Mesothelial cell of epicardium (in vitro differentiated cells): ENCODE measurements at regions not wholly inside any gene's neighbourhood (a gene's known extent, or its start where the extent isn't known, plus 50 kb on each side); places are given as distances from the start of the nearest gene placed in this dataset.

Source experiments
- DNase-seq, 2 experiments: peaks; one replicate each; pipeline ENCODE4 v3.0.0; 2021; ENCODE audit warnings: low spot score in 2 of 2; ENCODE audit not compliant: unreplicated experiment in 2 of 2
- H3K27ac Mint-ChIP-seq: 2 replicates; pipeline ENCODE4 v1.8.0; 2021; ENCODE audit warnings: mixed read lengths
- H3K27me3 Mint-ChIP-seq: 2 replicates; pipeline ENCODE4 v1.8.0; 2021; ENCODE audit warnings: low read depth, mixed read lengths
- H3K36me3 Mint-ChIP-seq: 2 replicates; pipeline ENCODE4 v1.8.0; 2021; ENCODE audit warnings: mixed read lengths
- H3K4me1 Mint-ChIP-seq: 2 replicates; pipeline ENCODE4 v1.8.0; 2021; ENCODE audit warnings: mixed read lengths
- H3K4me3 Mint-ChIP-seq: 2 replicates; pipeline ENCODE4 v1.8.0; 2021; ENCODE audit warnings: mild to moderate bottlenecking, moderate library complexity, mixed read lengths
- H3K9me3 Mint-ChIP-seq: 2 replicates; pipeline ENCODE4 v1.8.0; 2021; ENCODE audit warnings: mixed read lengths
- TF ChIP-seq, protein P1 (sequence below): fragments of 200-600 bp; sonication (generic); IDR thresholded peaks from one replicate; pipeline ENCODE4 v1.5.0; 2021; ENCODE audit warnings: antibody characterized with exemption; ENCODE audit not compliant: unreplicated experiment

DNA sequence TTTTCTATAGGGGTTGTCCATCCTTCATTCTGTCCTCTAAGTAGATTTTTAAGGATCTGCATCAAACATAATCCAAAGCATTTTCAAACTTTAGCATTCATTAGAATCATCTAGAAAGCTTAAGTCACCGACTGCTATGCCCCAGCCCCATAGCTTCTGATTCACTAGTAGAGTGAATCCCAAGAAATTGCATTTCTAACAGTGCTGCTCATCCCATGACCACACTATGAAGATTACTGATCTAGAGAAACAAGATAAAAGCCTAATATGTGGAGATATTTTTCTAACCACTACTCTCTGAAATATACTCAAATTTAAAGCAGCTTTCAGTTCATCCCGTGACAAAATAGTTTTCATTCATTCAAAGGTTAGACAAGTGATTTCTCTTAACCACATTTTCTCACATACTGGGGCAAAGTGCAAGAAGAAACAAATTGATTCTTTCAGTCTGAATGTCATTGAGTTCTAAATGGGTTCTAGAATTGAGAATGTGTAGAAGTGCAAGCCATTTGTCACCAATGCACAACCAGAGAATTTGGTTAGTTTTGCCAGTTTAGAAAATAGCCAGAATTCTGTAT is 286.9 kb upstream of the CD180 start:
- DNase-seq, result no peak
- peaks cover 10% of the 10 kb centered on the region for H3K9me3 Mint-ChIP-seq
- no peaks in the 10 kb centered on the region for H3K4me1 Mint-ChIP-seq
- no peak overlapping the region for H3K27ac Mint-ChIP-seq
- H3K4me3 Mint-ChIP-seq, result no peak overlapping the region
- TF ChIP-seq, protein P1, sequence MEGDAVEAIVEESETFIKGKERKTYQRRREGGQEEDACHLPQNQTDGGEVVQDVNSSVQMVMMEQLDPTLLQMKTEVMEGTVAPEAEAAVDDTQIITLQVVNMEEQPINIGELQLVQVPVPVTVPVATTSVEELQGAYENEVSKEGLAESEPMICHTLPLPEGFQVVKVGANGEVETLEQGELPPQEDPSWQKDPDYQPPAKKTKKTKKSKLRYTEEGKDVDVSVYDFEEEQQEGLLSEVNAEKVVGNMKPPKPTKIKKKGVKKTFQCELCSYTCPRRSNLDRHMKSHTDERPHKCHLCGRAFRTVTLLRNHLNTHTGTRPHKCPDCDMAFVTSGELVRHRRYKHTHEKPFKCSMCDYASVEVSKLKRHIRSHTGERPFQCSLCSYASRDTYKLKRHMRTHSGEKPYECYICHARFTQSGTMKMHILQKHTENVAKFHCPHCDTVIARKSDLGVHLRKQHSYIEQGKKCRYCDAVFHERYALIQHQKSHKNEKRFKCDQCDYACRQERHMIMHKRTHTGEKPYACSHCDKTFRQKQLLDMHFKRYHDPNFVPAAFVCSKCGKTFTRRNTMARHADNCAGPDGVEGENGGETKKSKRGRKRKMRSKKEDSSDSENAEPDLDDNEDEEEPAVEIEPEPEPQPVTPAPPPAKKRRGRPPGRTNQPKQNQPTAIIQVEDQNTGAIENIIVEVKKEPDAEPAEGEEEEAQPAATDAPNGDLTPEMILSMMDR, result no peak
- no peaks in the 10 kb centered on the region for H3K27me3 Mint-ChIP-seq
- no peaks in the 10 kb centered on the region for H3K36me3 Mint-ChIP-seq

DNA sequence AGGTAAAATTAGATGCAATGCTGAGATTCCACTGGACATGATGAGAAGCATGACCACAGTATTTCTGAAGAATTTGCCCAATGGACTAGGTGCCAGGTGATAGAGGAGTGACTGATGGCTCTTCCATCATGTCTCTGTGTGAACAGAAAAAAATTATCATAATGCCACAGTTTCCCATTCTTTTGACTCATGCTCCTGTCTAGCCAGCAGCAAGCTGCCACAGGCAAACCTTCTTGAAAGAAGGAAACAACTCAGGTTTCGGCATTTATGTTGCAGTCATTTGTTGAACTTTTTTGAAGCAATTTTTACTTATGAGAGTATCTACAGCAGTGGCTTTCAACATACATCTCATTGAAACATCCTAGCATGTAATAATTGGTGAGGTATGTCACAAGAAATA is 284.8 kb upstream of the CD180 start:
- Mint-ChIP-seq H3K9me3 (peaks cover 10% of the 10 kb centered on the region), H3K36me3 (no peaks in the 10 kb centered on the region), H3K4me3 (no peak overlapping the region), H3K27ac (no peak overlapping the region), H3K27me3 (no peaks in the 10 kb centered on the region), H3K4me1 (peaks cover 9% of the 10 kb centered on the region)
- no peak for DNase-seq
- TF ChIP-seq, protein P1, result no peak

DNA sequence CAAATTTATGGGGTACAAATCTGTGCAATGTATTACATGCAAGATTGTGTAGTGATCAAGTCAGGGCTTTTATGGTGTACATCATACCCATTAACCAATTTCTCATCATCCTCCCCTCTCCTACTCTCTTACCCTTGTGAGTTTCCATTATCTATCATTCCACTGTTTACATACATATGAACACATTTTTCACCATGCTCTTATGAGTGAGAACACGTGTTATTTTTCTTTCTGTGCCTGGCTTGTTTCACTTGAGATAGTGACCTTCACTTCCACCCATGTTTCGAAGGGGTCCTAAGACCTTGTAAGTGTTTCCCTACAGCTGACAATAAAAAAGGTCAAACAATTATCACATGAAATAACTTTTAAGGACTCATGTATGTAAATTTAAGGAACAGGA is 281.7 kb upstream of the CD180 start:
- Mint-ChIP-seq H3K4me1 (peaks cover 17% of the 10 kb centered on the region), H3K36me3 (no peaks in the 10 kb centered on the region), H3K27me3 (no peaks in the 10 kb centered on the region), H3K4me3 (no peak overlapping the region), H3K9me3 (no peaks in the 10 kb centered on the region), H3K27ac (no peak overlapping the region)
- TF ChIP-seq, protein P1, result no peak
- DNase-seq, result no peak

DNA sequence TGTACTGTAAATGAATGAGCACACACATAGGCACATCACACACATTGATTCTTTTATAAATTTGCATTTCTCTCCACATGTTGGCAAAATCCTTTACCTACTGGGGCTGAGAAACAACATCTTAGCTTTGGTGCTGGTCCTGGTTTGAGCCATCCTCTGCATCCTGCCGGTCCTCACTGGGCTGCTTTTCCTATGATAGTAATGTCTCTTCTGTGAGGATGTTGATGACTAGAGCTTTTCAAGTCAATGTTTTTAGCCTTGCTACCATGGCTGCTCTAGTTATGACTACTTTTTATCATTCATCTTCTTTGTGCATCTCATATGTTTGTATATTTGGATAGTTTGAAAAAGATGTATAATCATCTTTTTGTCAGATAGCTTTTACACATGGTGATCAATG is 280.4 kb upstream of the CD180 start:
- Mint-ChIP-seq H3K36me3 (no peaks in the 10 kb centered on the region), H3K4me1 (peaks cover 17% of the 10 kb centered on the region), H3K27me3 (no peaks in the 10 kb centered on the region), H3K27ac (peak overlapping the region; percentile 65), H3K9me3 (no peaks in the 10 kb centered on the region), H3K4me3 (no peak overlapping the region)
- TF ChIP-seq, protein P1, result no peak
- DNase-seq, result no peak

DNA sequence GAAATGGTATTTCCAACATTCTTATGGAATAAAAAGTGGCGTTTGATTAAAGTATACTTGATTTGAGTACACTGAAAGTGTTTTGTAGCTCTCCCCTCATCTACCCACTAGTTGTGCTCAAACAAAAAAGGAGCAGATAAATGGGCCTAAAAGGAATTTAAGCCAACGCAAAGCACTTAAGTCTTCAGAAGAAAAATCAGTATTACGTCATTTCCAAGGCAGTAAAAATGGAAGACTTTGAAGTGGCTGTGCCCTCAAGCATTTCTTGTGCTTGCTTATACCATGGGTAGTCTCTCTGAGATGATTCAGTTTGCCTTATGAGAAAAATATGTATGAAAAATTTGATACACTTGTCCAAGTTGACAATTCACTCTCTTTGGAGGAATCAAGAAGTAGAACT is 279.9 kb upstream of the CD180 start:
- DNase-seq, result no peak
- H3K4me3 Mint-ChIP-seq, result no peak overlapping the region
- peaks cover 17% of the 10 kb centered on the region for H3K4me1 Mint-ChIP-seq
- H3K36me3 Mint-ChIP-seq, result no peaks in the 10 kb centered on the region
- H3K9me3 Mint-ChIP-seq, result no peaks in the 10 kb centered on the region
- no peaks in the 10 kb centered on the region for H3K27me3 Mint-ChIP-seq
- TF ChIP-seq, protein P1, result no peak
- peak overlapping the region; percentile 65 for H3K27ac Mint-ChIP-seq

DNA sequence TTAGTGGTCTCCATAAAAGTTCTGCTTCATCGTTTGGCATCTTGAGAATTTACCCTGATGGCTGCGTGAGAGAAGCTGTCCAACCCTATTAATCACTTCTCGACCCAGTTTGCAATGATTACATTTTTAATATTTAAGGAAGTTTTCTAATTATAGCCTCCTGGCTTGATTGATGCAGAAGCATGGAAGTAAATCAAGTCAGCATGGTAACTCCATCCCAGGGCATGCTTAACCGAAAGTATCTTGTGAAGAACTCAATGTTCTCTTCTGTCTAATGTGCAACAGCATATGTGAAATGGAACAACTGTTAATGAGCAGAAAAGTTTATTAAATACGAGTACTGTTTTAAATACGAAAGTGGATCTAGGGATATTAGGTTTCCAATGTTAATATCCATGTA is 278.9 kb upstream of the CD180 start:
- H3K27me3 Mint-ChIP-seq, result no peaks in the 10 kb centered on the region

More for the DNA sequence above, 278.9 kb upstream of the CD180 start:
- TF ChIP-seq, protein P1, result no peak
- no peak for DNase-seq
- Mint-ChIP-seq H3K27ac (no peak overlapping the region), H3K4me1 (peaks cover 17% of the 10 kb centered on the region), H3K36me3 (no peaks in the 10 kb centered on the region), H3K9me3 (peaks cover 3% of the 10 kb centered on the region), H3K4me3 (no peak overlapping the region)
